ENCODE measurements at regions not wholly inside any gene's neighbourhood (a gene's known extent, or its start where the extent isn't known, plus 50 kb on each side); places are given as distances from the start of the nearest gene placed in this dataset.

DNA sequence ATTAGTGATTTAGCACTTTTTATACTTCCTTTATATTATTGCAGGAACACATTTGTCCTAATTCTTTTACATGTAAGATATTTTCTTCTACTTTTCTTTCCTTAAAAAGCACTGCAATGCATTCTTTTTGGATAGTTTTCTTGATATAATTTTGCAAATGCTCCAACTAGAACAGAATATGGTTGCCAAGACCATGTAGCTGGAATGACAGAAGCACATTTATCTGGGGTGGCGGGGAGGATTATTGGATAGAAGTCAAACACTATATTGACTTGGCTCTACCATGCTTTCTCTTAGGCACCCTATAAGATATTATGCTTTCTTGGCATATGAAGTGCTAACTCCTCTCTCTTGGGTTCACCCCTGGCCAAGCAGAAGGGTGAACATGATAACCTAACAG lies 983.5 kb downstream of the FAT4 start:
- ATAC-seq, result no peak
- TF ChIP-seq, protein P1, sequence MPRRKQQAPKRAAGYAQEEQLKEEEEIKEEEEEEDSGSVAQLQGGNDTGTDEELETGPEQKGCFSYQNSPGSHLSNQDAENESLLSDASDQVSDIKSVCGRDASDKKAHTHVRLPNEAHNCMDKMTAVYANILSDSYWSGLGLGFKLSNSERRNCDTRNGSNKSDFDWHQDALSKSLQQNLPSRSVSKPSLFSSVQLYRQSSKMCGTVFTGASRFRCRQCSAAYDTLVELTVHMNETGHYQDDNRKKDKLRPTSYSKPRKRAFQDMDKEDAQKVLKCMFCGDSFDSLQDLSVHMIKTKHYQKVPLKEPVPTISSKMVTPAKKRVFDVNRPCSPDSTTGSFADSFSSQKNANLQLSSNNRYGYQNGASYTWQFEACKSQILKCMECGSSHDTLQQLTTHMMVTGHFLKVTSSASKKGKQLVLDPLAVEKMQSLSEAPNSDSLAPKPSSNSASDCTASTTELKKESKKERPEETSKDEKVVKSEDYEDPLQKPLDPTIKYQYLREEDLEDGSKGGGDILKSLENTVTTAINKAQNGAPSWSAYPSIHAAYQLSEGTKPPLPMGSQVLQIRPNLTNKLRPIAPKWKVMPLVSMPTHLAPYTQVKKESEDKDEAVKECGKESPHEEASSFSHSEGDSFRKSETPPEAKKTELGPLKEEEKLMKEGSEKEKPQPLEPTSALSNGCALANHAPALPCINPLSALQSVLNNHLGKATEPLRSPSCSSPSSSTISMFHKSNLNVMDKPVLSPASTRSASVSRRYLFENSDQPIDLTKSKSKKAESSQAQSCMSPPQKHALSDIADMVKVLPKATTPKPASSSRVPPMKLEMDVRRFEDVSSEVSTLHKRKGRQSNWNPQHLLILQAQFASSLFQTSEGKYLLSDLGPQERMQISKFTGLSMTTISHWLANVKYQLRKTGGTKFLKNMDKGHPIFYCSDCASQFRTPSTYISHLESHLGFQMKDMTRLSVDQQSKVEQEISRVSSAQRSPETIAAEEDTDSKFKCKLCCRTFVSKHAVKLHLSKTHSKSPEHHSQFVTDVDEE (CRISPR knock-in tag; IDR thresholded peaks at IDR 0.05), result no peak
- TF ChIP-seq ZC3H10 (CRISPR knock-in tag; IDR thresholded peaks at IDR 0.05), result no peak
- TF ChIP-seq, protein P2, sequence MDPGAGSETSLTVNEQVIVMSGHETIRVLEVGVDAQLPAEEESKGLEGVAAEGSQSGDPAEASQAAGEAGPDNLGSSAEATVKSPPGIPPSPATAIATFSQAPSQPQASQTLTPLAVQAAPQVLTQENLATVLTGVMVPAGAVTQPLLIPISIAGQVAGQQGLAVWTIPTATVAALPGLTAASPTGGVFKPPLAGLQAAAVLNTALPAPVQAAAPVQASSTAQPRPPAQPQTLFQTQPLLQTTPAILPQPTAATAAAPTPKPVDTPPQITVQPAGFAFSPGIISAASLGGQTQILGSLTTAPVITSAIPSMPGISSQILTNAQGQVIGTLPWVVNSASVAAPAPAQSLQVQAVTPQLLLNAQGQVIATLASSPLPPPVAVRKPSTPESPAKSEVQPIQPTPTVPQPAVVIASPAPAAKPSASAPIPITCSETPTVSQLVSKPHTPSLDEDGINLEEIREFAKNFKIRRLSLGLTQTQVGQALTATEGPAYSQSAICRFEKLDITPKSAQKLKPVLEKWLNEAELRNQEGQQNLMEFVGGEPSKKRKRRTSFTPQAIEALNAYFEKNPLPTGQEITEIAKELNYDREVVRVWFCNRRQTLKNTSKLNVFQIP (CRISPR knock-in tag; IDR thresholded peaks at IDR 0.05; ENCODE audit: borderline replicate concordance, low read depth), result no peak
- no peak for TF ChIP-seq TCF4 (CRISPR knock-in tag; IDR thresholded peaks at IDR 0.05; ENCODE audit: borderline replicate concordance)
- TF ChIP-seq, protein P3, sequence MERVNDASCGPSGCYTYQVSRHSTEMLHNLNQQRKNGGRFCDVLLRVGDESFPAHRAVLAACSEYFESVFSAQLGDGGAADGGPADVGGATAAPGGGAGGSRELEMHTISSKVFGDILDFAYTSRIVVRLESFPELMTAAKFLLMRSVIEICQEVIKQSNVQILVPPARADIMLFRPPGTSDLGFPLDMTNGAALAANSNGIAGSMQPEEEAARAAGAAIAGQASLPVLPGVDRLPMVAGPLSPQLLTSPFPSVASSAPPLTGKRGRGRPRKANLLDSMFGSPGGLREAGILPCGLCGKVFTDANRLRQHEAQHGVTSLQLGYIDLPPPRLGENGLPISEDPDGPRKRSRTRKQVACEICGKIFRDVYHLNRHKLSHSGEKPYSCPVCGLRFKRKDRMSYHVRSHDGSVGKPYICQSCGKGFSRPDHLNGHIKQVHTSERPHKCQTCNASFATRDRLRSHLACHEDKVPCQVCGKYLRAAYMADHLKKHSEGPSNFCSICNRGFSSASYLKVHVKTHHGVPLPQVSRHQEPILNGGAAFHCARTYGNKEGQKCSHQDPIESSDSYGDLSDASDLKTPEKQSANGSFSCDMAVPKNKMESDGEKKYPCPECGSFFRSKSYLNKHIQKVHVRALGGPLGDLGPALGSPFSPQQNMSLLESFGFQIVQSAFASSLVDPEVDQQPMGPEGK (CRISPR knock-in tag; IDR thresholded peaks at IDR 0.05; ENCODE audit: borderline replicate concordance), result no peak
- no peak for TF ChIP-seq TOX (CRISPR knock-in tag; IDR thresholded peaks at IDR 0.05; ENCODE audit: borderline replicate concordance)

DNA sequence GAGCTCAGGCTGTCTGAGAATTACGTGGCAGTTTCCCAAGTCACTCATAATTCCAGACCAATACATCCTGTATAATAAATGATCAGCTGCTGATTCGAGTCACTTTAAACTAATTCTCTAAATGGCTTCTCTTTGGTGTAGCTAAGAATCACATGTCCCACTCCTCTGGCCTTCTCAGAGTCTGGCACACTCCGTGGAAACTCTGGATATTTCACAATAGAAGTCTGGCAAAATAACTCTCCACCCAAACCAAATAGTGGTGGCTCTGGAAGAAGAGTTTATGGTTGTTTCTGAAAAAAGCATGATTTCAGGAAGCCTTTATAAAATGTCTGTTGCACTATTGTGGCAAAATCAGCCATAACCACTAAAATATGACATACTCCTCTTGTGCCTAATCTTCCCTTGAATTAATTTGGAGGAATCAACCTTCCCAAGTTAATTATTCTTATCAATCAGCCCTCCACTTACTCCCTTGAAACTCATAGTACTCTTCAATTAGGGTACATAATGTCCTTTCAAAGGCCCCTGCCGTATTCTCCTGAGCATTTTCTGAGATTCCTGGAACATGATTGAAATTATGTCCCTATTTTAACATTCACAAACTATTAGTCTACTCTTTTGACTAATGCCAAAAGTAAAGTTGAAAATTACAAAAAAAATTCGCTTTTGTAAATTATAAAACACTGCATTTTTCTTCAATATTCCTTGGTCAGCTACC lies 991.6 kb downstream of the FAT4 start:
- ATAC-seq, result no peak
- TF ChIP-seq ZC3H10 (CRISPR knock-in tag; IDR thresholded peaks at IDR 0.05), result no peak
- TF ChIP-seq ARNTL (CRISPR knock-in tag; IDR thresholded peaks at IDR 0.05; ENCODE audit: borderline replicate concordance, low read depth), result no peak
- TF ChIP-seq ZFP30 (CRISPR knock-in tag; IDR thresholded peaks at IDR 0.05), result no peak
- TF ChIP-seq PPARA (CRISPR knock-in tag; IDR thresholded peaks at IDR 0.05; ENCODE audit: borderline replicate concordance), result no peak
- TF ChIP-seq CREB5 (CRISPR knock-in tag; IDR thresholded peaks at IDR 0.05; ENCODE audit: low read depth), result no peak
- TF ChIP-seq, protein P2 (CRISPR knock-in tag; IDR thresholded peaks at IDR 0.05; ENCODE audit: borderline replicate concordance, low read depth), result no peak
- no peak for TF ChIP-seq ZFP3 (CRISPR knock-in tag; IDR thresholded peaks at IDR 0.05)
- TF ChIP-seq ISL1 (CRISPR knock-in tag; IDR thresholded peaks at IDR 0.05), result no peak
- no peak for TF ChIP-seq RARB (CRISPR knock-in tag; IDR thresholded peaks at IDR 0.05)
- TF ChIP-seq BACH2 (CRISPR knock-in tag; IDR thresholded peaks at IDR 0.05; ENCODE audit: borderline replicate concordance), result no peak
- TF ChIP-seq TCF4 (CRISPR knock-in tag; IDR thresholded peaks at IDR 0.05; ENCODE audit: borderline replicate concordance), result no peak
- TF ChIP-seq, protein P4, sequence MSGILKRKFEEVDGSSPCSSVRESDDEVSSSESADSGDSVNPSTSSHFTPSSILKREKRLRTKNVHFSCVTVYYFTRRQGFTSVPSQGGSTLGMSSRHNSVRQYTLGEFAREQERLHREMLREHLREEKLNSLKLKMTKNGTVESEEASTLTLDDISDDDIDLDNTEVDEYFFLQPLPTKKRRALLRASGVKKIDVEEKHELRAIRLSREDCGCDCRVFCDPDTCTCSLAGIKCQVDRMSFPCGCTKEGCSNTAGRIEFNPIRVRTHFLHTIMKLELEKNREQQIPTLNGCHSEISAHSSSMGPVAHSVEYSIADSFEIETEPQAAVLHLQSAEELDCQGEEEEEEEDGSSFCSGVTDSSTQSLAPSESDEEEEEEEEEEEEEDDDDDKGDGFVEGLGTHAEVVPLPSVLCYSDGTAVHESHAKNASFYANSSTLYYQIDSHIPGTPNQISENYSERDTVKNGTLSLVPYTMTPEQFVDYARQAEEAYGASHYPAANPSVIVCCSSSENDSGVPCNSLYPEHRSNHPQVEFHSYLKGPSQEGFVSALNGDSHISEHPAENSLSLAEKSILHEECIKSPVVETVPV (CRISPR knock-in tag; IDR thresholded peaks at IDR 0.05), result no peak
- no peak for TF ChIP-seq ZNF8 (CRISPR knock-in tag; IDR thresholded peaks at IDR 0.05)
- TF ChIP-seq ZNF565 (CRISPR knock-in tag; conservative IDR thresholded peaks at IDR 0.05; ENCODE audit: low read depth), result no peak
- no peak for TF ChIP-seq OSR1 (CRISPR knock-in tag; IDR thresholded peaks at IDR 0.05)
- no peak for TF ChIP-seq ZNF70 (CRISPR knock-in tag; IDR thresholded peaks at IDR 0.05)
- TF ChIP-seq, protein P3 (CRISPR knock-in tag; IDR thresholded peaks at IDR 0.05; ENCODE audit: borderline replicate concordance), result no peak
- TF ChIP-seq GLIS3 (CRISPR knock-in tag; IDR thresholded peaks at IDR 0.05), result no peak
